Stimulated activated CD8-positive, alpha-beta memory T cell treated with anti-CD3 and anti-CD28 coated beads, Interleukin-4, amount 100 ng/mL, for 48 hours (primary cell): ENCODE measurements at regions not wholly inside any gene's neighbourhood (a gene's known extent, or its start where the extent isn't known, plus 50 kb on each side); places are given as distances from the start of the nearest gene placed in this dataset.

Experiments used
- DNase-seq: peaks from one replicate; pipeline ENCODE4 v3.0.0-alpha.2; 2020

- no peak for DNase-seq
These were observed 133.6 kb downstream of the UBE2E3 start for GRCh38 chr2:181114021-181114420.

GRCh38 chr2:181116261-181116660 lies 135.9 kb downstream of the UBE2E3 start:
- no peak for DNase-seq

- DNase-seq = no peak
These were observed 137.0 kb downstream of the UBE2E3 start for GRCh38 chr2:181117206-181117925.

- no peak for DNase-seq
These were observed 140.2 kb downstream of the UBE2E3 start for GRCh38 chr2:181120625-181121024.

GRCh38 chr2:181121996-181122395 lies 141.6 kb downstream of the UBE2E3 start:
- DNase-seq = no peak

- no peak for DNase-seq
These were observed 142.2 kb downstream of the UBE2E3 start for GRCh38 chr2:181122601-181123000.

GRCh38 chr2:181123798-181124231 lies 143.4 kb downstream of the UBE2E3 start:
- DNase-seq = peak; percentile 43

- no peak for DNase-seq
These were observed 144.1 kb downstream of the UBE2E3 start for GRCh38 chr2:181124497-181124896.

- no peak for DNase-seq
These were observed 145.0 kb downstream of the UBE2E3 start for GRCh38 chr2:181125359-181125758.

GRCh38 chr2:181126311-181126868 lies 146.0 kb downstream of the UBE2E3 start:
- no peak for DNase-seq

GRCh38 chr2:181128199-181128598 lies 147.8 kb downstream of the UBE2E3 start:
- DNase-seq = no peak

- DNase-seq = no peak
These were observed 149.1 kb downstream of the UBE2E3 start for GRCh38 chr2:181129364-181130056.

- no peak for DNase-seq
These were observed 150.3 kb downstream of the UBE2E3 start for GRCh38 chr2:181130686-181131085.

- no peak for DNase-seq
These were observed 151.2 kb downstream of the UBE2E3 start for GRCh38 chr2:181131584-181131983.

- no peak for DNase-seq
These were observed 158.4 kb downstream of the UBE2E3 start for GRCh38 chr2:181138816-181139215.

GRCh38 chr2:181139831-181140230 lies 159.4 kb downstream of the UBE2E3 start:
- no peak for DNase-seq

- DNase-seq = no peak
These were observed 160.0 kb downstream of the UBE2E3 start for GRCh38 chr2:181140414-181140813.

- no peak for DNase-seq
These were observed 160.5 kb downstream of the UBE2E3 start for GRCh38 chr2:181140928-181141327.

GRCh38 chr2:181141676-181142075 lies 161.3 kb downstream of the UBE2E3 start:
- no peak for DNase-seq

- DNase-seq = no peak
These were observed 162.1 kb downstream of the UBE2E3 start for GRCh38 chr2:181142514-181142913.

GRCh38 chr2:181143790-181144300 lies 163.4 kb downstream of the UBE2E3 start:
- DNase-seq = no peak

GRCh38 chr2:181145645-181146044 lies 165.2 kb downstream of the UBE2E3 start:
- DNase-seq = no peak

- no peak for DNase-seq
These were observed 165.8 kb downstream of the UBE2E3 start for GRCh38 chr2:181146171-181146570.

- no peak for DNase-seq
These were observed 168.7 kb downstream of the UBE2E3 start for GRCh38 chr2:181149056-181149455.
